ENCODE measurements at regions not wholly inside any gene's neighbourhood (a gene's known extent, or its start where the extent isn't known, plus 50 kb on each side); places are given as distances from the start of the nearest gene placed in this dataset.

DNA sequence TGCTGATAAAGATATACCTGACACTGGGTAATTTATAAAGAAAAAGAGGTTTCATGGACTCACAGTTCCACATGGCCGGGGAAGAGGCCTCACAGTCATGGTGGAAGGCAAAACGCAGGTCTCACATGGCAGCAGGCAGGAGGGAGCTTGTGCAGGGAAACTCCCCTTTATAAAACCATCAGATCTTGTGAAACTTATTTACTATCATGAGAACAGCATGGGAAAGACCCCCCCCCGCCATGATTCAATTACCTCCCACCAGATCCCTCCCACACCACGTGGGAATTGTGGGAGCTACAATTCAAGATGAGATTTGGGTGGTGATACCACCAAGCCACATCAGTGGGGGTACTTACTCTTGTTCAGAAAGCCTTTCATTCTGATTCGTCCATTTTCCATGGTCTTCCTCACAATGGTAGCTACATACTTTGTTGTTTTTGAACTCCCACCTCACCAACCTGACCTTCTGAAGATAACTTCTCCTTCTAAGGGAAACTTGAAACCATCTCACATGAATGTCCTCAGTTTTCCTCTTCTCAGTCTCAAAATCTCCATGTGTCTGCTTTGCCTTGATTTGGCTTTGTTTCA lies 275.6 kb upstream of the PROK2 start:
- DNase-seq: no peak

DNA sequence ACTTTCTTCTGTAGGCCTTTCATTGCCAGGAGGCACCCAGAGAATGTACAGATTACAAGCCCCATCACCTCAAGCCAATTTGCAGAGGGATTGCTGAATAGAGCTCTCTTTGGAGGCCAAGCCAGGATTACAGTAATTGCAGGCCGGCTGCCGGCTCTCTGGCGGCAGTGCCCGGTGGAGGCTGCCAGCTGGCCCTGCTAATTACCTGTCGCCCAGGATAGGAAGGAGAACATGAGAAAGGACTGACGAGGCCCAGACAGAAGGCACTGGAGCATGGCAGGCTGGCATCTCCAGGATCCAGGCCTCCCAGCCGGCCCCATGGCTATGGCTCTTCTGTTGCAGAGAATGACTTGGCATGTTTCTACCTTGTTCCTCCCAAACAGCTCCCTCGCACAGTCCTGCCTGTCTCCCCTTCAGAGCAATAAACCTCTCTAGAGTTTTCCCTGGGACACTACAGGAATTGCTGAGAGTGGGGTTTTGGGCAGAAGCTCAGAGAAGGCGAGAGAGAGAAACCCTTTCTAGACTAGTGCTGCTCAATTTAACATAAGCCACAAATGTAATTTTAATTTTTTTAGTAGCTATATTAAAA lies 273.6 kb upstream of the PROK2 start:
- no peak for DNase-seq

DNA sequence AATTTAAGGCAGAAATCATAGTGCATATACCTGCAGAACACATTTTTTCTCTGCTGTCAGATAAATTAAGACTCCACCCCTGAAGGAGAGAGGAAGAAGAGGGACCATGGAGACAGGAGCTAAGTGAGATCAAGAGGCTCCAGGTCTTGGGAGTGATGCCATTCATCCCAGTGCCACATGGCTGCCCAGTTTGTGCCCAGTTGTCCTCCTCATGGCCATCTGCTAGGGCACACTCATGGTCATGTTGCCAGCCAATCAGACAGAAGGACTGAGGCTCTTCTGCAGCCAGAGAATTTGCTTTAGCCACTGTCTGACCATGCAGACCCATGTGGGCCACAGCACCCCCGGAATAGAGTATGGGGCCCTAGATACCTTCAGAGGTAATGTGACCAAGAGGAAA lies 270.5 kb upstream of the PROK2 start:
- DNase-seq: no peak

DNA sequence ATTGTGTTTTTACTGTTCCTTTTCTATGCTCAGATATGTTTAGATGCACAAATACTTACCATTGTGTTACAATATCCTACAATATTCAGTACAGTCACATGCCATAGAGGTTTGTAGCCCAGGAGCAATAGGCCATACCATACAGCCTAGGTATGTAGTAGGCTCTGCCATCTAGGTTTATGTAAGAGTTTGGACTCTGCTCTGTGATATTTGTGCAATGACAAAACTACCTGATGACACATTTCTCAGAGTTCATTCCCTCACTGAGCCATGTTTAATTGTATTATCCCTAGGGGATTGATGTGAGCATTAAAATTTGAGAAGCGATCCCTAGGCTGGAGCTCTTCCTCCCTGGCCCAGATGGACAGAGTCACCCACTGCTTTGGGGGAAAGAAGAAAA lies 270.0 kb upstream of the PROK2 start:
- DNase-seq: no peak

DNA sequence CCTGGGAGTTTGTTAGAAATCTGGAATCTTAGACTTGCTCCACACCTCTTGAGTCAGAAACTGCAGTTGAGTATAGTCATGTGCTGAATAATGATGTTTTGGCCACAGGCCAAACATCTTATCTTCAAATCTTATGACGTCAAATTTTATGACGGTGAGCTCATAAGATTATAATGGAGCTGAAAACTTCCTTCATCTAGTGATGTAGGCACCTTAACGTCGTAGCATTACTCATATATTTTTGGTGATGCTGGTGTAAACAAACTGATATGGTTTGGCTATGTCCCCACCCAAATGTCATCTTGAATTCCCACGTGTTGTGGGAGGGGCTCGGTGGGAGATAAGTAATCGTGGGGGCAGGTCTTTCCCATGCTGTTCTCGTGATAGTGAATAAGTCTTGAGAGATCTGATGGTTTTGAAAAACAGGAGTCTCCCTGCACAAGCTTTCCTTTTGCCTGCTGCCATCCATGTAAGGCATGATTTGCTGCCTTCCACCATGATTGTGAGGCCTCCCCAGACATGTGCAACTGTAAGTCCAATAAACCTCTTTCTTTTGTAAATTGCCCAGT lies 268.0 kb upstream of the PROK2 start:
- no peak for DNase-seq

DNA sequence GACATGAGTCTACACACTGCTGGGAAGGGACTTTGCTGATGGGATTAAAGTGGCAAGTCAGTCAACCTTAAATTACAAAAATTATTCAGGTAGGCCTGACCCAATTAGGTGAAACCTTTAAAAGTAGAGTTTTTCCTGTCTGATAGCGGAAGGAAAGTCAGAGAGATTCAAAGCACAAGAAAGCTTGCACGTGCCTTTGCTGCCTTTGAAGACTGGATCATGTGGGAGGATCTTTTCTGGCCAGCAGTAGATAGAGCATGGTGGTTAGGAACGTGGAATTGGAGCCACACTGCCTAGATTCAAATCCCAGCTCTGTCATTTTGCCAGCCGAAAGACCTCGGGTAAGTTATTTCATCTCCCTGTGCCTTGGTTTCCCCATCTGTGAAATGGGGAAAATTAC lies 265.8 kb upstream of the PROK2 start:
- no peak for DNase-seq

DNA sequence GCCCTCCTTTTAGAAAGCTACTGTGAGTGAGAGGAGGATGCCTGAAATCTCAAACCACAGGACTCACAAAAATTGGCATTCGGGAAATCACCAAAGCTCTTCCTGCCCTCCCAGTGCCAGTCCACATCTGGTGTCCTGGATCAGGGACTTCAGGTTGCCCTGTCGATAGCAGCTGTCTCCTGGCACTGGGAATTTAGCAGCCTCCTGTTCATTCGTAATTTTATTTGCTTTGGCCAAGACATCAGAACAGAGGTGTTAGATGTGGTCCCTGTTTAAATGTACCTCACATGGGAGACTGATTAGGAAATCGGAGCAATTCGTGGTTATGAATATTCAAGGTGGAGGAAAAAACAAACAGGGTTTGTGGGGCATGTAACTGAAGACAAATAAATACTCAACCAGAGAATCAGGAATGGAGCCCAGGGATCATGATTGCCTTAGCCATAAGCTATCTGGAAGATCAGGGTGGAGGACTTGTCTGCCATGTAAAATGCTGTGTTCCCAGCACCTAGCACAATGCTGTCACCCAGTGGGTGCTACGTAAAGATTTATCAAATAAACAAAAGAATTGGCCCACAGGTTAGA lies 265.2 kb upstream of the PROK2 start:
- no peak for DNase-seq

DNA sequence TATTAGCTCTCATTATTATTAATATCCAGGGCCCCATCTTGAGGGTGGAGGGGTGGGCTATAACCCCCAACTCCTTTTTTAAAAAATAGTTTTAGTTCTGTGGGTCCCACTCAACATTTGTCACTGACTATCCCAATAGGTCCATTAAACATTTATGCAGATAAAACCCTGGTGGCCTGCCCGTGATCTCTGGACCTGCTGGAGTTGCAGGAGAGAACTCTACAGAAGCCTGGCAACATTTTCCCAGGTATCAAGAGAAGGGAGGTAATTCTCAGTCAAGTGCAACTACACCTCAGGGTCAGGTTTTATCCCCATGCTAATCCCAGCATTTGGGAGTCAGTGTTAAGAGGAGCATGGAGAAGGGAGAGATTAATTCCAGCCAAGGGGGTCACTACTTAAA lies 264.4 kb upstream of the PROK2 start:
- DNase-seq: no peak

DNA sequence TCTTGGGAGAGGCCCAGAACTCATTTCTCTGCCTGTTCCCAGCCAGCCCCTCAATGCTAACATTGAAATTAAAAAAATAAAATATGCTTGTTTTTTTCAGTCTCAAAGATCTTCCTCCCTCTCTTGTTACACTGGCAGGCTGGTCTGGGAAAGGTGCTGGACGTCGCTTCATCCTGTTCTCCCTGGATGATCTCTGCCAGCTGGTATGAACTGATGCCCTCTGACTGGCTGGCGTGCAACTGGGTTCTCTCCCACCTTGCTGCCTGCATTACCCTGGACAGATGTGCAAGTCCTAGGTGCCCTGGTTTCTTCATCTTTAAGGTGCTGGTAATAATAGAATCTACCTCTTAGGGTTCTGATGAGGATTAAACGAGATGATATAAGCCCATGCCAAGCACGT lies 263.9 kb upstream of the PROK2 start:
- no peak for DNase-seq

DNA sequence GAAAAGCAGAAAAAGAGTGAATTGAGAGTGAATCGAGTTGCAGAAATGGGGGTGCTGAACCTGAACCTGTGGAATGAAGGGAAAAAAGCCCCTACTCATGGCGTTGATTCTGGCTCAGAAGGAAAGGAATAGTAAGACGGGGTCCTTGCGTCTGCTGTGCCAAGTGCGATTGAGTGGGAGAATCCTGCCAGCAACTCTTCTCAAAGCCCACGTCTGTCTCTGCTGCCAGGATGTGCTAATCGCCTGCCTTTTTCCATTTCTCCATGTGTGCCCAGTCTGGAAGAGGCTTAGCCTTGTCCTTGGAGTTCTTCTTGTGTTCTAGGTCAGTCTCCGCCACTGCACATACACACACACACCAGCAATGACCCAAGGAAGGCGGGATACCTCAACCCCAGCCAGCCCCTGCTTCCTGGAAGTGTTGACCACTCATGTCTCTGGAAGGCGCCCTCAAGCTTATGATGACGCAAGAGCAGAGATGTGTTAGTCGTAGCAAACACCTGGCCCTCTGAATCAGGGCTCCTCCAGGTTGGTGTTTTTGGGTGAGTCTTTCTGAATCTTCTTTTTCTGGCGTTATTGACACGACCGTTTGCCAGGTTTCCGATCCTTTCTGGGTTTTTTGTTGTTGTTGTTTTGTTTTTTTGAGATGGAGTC lies 262.4 kb upstream of the PROK2 start:
- no peak for DNase-seq

DNA sequence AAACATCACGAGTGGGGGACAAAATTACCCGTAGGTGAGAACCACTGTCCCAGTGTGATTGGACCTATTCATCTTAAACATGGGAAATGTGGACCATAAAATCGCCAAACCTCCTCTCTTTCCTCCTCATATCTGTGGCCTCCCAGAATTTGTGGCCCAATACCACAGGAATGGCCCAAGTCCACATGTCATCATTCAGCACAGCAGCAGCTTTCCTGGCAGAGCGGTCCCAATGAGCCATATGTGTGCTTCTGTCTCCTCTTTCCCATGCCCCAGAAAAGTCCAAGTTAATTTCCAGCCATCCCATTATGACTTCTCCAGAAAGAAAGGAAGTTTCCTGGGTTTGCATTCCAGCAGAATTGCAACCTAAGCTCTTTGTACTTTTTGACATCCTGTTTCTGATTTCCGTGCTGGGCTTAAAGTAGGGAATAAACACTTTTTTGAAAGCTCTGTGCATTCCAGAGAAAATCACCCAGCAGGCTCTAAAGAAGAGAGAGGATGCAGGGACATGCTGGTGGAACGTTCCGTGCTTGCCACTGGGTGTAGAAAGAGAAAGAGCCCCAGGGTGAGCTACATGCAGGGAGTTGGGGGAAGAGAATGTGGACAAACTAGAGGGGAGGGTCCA lies 259.4 kb upstream of the PROK2 start:
- no peak for DNase-seq

DNA sequence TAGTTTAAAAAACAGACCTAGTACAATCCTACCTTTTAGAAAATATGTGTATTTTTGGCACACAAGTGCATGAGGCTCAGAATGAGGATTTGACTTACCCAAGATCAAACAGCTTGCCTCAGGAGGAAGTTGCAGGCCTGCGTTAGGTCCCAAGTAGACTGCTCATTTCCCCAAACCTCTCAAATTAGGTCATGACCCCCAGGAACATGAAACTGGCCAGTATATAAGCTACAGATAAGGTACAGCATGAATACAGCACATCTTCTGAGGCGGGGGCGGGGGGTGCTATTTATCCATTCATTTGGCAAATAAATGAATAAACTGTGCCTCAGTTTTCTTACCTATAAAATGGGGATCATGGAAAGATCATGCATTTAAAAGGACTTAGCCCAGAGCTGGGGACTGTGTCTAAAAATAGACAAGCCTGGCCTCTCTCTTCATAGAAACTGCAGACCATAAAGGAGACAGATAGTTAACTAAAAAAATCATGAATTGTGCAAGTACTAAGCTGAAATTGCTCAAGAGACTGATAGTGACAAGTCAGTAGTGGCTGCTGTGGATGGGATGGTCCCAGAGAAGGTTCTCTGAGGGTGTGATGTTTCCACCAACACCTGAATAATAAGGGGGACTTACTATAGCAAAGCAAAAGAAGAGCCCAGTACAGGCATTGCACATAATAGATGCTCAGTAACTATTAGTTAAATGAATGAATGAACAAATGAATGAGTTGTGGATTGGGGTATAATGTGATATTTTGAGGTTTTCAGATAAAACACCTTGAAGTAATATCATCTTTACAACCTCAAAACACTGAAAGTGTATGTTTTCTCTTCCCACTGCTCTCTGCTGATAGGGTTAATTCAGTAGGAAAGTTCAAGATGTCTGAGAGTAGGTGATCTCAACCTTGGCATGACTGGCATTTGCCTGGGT lies 258.5 kb upstream of the PROK2 start:
- no peak for DNase-seq

DNA sequence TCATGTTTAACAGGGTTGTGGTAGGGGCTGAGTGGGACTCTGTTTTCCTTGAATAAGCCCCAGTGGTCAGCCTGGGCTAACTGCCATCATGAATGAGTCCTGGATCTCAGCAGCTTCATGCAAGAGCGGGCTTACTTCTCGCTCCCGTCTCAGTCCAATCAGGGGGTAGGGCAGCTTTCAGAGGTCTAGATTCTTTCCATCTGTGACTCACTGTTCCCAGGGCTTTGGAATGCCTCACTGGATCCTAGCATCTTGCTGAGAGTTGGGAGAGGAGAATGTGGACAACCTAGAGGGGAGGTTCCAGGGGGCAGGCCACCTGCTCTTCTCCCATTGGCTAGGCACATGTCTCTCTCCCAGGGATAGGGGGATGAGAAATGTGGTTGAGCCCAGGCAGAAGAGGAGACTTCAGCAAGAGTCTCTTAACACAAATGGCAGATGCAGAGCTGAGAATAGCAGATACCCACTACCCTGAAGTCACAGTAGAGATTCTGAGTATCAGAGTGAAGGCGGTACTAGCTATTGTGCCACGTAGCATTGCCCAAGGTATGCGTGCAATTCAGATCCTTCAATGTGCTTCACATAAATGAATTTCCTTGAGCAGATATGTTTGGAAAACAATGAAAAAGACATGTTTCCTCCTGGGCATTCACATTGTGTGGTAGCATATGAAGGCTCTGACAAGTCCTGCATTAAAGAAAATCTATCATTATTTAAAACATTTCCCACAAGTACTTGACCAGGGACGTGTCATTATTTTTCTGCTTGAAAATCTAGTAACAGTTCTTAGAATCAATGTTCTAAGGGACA lies 257.7 kb upstream of the PROK2 start:
- DNase-seq: no peak

DNA sequence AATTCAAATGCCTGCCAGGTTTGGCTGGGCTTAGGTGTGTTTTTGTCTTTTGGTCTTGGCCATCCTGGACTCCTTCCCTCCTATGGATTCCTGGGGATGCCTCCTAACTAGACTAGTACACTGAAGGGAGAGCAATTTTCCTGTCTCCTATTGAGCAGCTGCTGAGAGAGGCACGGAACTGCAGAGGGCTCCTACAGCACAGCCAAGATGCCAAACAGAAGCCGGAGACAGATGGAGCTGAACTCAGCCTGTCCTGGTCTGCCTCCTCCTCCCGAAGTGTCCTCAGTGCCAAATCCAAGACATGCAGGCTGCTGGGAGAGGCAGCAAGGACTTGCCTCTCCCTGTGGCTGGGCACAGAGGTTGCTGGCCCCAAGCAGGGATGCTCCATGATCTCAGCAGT lies 256.6 kb upstream of the PROK2 start:
- no peak for DNase-seq

DNA sequence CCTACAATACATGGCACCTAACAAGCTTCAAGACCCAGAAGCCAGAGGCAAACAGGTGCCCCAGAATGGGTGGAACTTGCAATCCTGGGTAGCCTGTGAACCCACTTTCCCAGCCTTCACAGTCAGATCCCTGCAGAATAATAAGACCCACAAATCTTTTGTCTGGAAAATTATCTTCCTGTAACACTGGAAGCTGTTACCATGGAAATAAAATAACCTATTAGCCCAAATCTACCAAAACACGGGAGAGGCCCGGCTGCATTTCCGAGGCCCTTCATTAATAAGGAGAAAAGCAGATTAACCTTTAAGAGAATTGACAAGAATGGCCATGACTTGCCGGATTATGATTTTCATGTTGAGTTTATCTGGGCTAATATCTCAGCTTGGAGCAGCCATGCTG lies 256.1 kb upstream of the PROK2 start:
- no peak for DNase-seq

DNA sequence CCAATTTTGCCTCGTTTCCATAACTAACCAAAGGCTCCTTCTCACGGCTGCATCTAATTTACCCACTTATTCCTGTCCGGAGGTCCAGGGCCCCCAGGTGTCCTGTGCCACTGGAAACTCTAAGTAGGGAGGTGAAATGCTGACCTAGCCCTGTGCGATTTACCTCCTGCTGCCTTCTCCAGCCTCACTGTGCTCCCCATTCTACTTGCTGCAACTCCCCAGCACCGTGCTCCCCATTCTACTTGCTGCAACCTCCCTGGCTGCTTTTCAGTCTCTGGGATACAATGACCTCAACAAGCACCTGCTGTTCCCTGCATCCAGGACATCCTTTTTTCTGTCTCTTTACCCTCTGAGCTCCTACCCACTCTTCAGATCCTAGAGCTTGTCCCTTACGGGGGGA lies 254.7 kb upstream of the PROK2 start:
- no peak for DNase-seq

DNA sequence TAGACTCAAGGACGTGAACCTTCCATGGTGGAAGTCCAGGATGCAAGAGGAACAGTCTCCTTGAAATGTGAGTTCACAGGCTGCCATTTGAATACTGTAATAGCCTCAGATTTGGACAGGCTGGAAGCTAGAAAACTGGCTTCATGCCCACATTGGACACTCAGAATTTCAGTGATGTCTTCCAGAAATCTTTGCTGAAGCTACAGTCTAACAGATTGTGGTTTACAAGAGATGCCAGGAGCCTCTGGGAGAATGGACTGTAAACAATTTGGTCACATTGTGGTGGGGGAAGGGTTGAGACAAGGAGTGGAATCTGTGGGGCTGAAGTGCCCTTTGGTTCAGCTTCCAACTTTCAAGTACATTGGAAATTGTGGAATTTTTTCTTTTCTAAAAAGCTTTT lies 252.0 kb upstream of the PROK2 start:
- no peak for DNase-seq

DNA sequence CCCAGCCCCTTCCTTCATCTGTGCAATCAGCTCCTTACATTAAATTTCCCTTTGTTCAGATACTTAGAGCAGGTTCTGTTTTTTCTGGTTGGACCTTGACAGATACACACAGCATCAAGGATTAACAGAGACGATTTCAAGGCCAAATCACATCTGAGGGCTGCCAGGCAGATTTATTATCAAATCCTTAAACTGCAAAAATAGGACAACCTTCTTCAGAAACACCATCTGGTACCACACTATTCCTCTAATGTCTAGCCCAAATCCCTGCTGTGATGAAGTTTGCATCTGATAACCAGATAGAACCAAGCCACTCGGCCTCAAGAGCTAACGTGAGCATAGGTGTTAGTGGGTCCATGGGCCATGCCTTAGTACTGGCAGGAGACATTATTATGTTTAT lies 250.7 kb upstream of the PROK2 start:
- no peak for DNase-seq

DNA sequence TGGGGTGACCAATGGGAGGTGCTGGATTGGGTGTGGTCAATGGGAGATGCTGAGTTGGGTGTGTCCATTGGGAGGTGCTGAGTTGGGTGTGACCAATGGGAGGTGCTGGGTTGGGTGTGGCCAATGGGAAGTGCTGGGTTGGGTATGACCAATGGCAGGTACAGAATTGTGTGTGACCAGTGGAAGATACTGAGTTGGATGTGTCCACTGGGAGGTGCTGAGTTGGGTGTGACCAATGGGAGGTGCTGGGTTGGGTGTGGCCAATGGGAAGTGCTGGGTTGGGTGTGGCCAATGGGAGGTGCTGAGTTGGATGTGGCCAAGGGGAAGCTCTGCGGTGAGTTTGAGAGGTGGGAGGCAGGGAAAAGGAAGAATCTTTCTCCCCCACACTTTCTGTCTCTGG lies 250.0 kb upstream of the PROK2 start:
- DNase-seq: no peak

DNA sequence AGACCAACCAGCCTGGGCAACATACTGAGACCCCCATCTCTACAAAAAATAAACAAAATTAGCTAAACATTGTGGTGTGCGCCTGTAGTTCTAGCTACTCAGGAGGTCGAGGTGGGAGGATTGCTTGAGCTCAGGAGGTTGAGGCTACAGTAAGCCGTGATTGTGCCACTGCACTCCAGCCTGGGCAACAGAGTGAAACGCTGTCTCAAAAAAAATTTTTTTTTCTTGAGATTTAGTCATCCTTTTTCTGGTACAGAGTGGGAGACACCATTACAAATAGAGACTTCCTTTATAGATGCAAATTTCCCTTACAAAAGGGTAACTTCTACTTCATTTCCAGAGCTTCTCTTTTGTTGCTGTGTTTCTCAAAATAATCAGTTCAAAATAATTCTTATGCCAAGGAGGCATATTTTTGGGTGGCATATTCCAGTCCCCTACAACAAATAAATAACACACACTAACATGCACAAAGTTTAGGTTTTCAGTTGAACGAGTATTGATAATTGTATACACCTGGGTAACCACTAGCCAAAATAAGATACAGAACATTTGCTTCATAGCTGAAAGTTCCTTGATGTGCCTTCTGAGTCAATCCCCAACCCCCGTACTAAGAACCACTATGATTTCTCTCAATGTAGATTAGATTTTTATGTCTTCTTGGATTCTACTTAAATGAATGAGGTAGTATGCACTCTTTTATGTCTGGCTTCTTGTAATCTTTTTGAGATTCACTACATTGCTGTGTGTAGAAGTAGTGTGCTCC lies 248.9 kb upstream of the PROK2 start:
- DNase-seq: no peak
